Panc1 (cell line): ENCODE measurements at regions not wholly inside any gene's neighbourhood (a gene's known extent, or its start where the extent isn't known, plus 50 kb on each side); places are given as distances from the start of the nearest gene placed in this dataset.

Experiments used
- ATAC-seq: fragments of 200-7000 bp; cut with Tn5 transposase; 2 replicates; pipeline ENCODE4 v1.9.1; 2020; ENCODE audit warnings: mild to moderate bottlenecking, moderate library complexity
- BruUV-seq: library from RNA; stranded (reverse); fragments of 400-500 nt; replicated peaks from 2 replicates; lab custom pipeline; 2021; lab: Mats Ljungman, UMichigan
- CTCF ChIA-PET: fragments of 300-600 bp; sonication (Branson Sonifier 250); formaldehyde crosslinking; loops from one replicate; lab custom pipeline; 2022; ENCODE audit warnings: antibody characterized with exemption; lab: Charles Lee
- POLR2A ChIA-PET: fragments of 300-600 bp; sonication (Branson Sonifier 250); formaldehyde crosslinking; loops from one replicate; lab custom pipeline; 2022; ENCODE audit warnings: antibody characterized with exemption; lab: Charles Lee
- DNase-seq: peaks from one replicate; pipeline ENCODE4 v3.0.0-alpha.2; 2010; ENCODE audit warnings: low read depth, low spot score
- H3K27ac ChIP-seq: 2 replicates; pipeline ENCODE4 v1.5.1; 2011; ENCODE audit warnings: mild to moderate bottlenecking, low read length, inconsistent platforms
- H3K27me3 ChIP-seq: fragments of 200-500 bp; sonication (Bioruptor generic); 2 replicates; pipeline ENCODE4 v1.6.0; 2014; ENCODE audit warnings: low read length, inconsistent platforms; ENCODE audit not compliant: control insufficient read depth, insufficient read depth
- H3K36me3 ChIP-seq: fragments of 200-500 bp; sonication (Bioruptor generic); 2 replicates; pipeline ENCODE4 v1.5.1; 2014; ENCODE audit warnings: inconsistent platforms, mild to moderate bottlenecking, low read length, moderate library complexity; ENCODE audit not compliant: control insufficient read depth, insufficient read depth
- H3K4me1 ChIP-seq: 2 replicates; pipeline ENCODE4 v1.5.1; 2011; ENCODE audit warnings: inconsistent platforms, mild to moderate bottlenecking, low read length, moderate library complexity; ENCODE audit not compliant: control insufficient read depth, insufficient read depth
- H3K4me3 ChIP-seq, 2 experiments: 2 replicates each; pipeline ENCODE4 v1.5.1; 2011 to 2012; ENCODE audit warnings: low read depth in 2 of 2, low read length in 2 of 2, mild to moderate bottlenecking in 2 of 2, inconsistent platforms in 1 of 2, moderate library complexity in 1 of 2
- H3K9me3 ChIP-seq: fragments of 200-500 bp; sonication (Bioruptor generic); 2 replicates; pipeline ENCODE4 v1.5.1; 2014; ENCODE audit warnings: low read depth, mild to moderate bottlenecking, inconsistent platforms, low read length, moderate library complexity; ENCODE audit not compliant: control insufficient read depth, insufficient read depth
- CTCF ChIP-seq: fragments of 450-650 bp; IDR thresholded peaks from 2 replicates; pipeline ENCODE4 v1.5.1; 2017; ENCODE audit warnings: mild to moderate bottlenecking
- POLR2AphosphoS5 ChIP-seq: IDR thresholded peaks from 2 replicates; pipeline ENCODE4 v1.6.1; 2012; ENCODE audit warnings: mild to moderate bottlenecking, low read depth, low read length, moderate library complexity
- REST ChIP-seq, 2 experiments: IDR thresholded peaks; 2 replicates each; pipeline ENCODE4 v1.6.1; 2011 to 2012; ENCODE audit warnings: low read depth in 2 of 2, control low read depth in 1 of 2, low read length in 1 of 2, mild to moderate bottlenecking in 1 of 2, moderate library complexity in 1 of 2; ENCODE audit not compliant: insufficient read depth in 1 of 2
- SIN3A ChIP-seq: IDR thresholded peaks from 2 replicates; pipeline ENCODE4 v1.6.1; 2012; ENCODE audit warnings: low read depth, mild to moderate bottlenecking, low read length, moderate library complexity, borderline replicate concordance; ENCODE audit not compliant: insufficient read depth
- TCF7L2 ChIP-seq: IDR thresholded peaks from 2 replicates; pipeline ENCODE4 v1.6.1; 2011; ENCODE audit warnings: mild to moderate bottlenecking, low read depth, low read length, inconsistent platforms
- in situ Hi-C: cut with HindIII; loops from 2 replicates; pipeline ENCODE4 v1.10.0; 2016; ENCODE audit warnings: low sequenced_read_pairs, low pct_unique_long_range_greater_than_20kb
- intact Hi-C: fragments of 100-400 bp; cut with micrococcal nuclease; formaldehyde crosslinking; loops from one replicate; pipeline ENCODE4 v1.10.0; 2022; ENCODE audit not compliant: unreplicated experiment

DNA sequence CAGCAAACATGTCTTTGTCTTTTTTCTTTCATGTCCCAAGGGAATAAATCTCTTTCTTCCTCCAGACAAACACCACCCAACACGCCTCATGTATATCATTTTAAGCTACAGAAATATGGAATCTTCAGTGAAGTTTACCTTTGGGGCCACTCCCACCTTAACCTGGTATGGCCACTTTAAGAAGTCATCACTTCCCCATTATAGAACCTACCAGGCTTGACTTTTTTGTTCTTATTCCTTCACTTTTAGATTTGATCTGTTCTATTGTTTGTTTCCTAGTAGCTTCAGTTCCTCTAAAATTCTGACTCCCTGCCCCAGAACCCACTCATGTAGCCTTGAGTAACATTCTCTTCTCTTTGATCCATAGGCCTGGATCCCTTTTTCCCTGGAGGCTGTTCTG is 226.3 kb downstream of the HLX start:
- TF ChIP-seq POLR2AphosphoS5: no peak
- no peak for TF ChIP-seq CTCF
- TF ChIP-seq REST (IDR thresholded peaks at IDR 0.05; ENCODE audit: insufficient read depth in 1 of 2, low read depth in 2 of 2, low read length in 1 of 2): no peak
- no peak for TF ChIP-seq TCF7L2
- TF ChIP-seq SIN3A: no peak
- H3K9me3 ChIP-seq: no peaks in the 10 kb centered on the region
- DNase-seq (no peak), ATAC-seq (no peak)
- intact Hi-C loops: no loop called here
- H3K4me3 ChIP-seq: no peak overlapping the region
- BruUV-seq: no TSS peak
- CTCF ChIA-PET: no interaction called here
- no peak overlapping the region for H3K27ac ChIP-seq
- in situ Hi-C loops: no loop called here
- no peaks in the 10 kb centered on the region for H3K4me1 ChIP-seq
- POLR2A ChIA-PET: interaction anchor here (0.5 kb wide), 1 partner anchor 28 kb away, joined by 6 read pairs; no protein-coding TSS in a partner anchor
- no peaks in the 10 kb centered on the region for H3K36me3 ChIP-seq
- no peaks in the 10 kb centered on the region for H3K27me3 ChIP-seq

- intact Hi-C loops: no loop called here
- CTCF ChIA-PET: no interaction called here
- no peaks in the 10 kb centered on the region for H3K27me3 ChIP-seq
- H3K4me3 ChIP-seq: no peak overlapping the region
- no peak for DNase-seq
- POLR2A ChIA-PET: no interaction called here
- in situ Hi-C loops: no loop called here
- H3K27ac ChIP-seq: no peak overlapping the region
- no peaks in the 10 kb centered on the region for H3K4me1 ChIP-seq
- no peaks in the 10 kb centered on the region for H3K36me3 ChIP-seq
- ATAC-seq: no peak
- BruUV-seq: no TSS peak
- TF ChIP-seq POLR2AphosphoS5 (no peak), REST (IDR thresholded peaks at IDR 0.05; ENCODE audit: insufficient read depth in 1 of 2, low read depth in 2 of 2, low read length in 1 of 2) (no peak), TCF7L2 (no peak), CTCF (no peak), SIN3A (no peak)
- no peaks in the 10 kb centered on the region for H3K9me3 ChIP-seq
Measured at GRCh38 chr1:221106616-221107015, 227.4 kb downstream of the HLX start.
